Progenitor cell of endocrine pancreas (in vitro differentiated cells): ENCODE measurements at regions not wholly inside any gene's neighbourhood (a gene's known extent, or its start where the extent isn't known, plus 50 kb on each side); places are given as distances from the start of the nearest gene placed in this dataset.

Source experiments
- DNase-seq: peaks from one replicate; pipeline ENCODE4 v3.0.0; 2021; ENCODE audit warnings: low spot score; ENCODE audit not compliant: unreplicated experiment
- H3K27ac Mint-ChIP-seq: 2 replicates; pipeline ENCODE4 v1.8.0; 2021; ENCODE audit warnings: mild to moderate bottlenecking, moderate library complexity, mixed read lengths
- H3K27me3 Mint-ChIP-seq: 2 replicates; pipeline ENCODE4 v1.8.0; 2021; ENCODE audit warnings: mixed read lengths
- H3K36me3 Mint-ChIP-seq: 2 replicates; pipeline ENCODE4 v1.8.0; 2022; ENCODE audit warnings: mixed read lengths; ENCODE audit not compliant: insufficient read depth
- H3K4me1 Mint-ChIP-seq: 2 replicates; pipeline ENCODE4 v1.8.0; 2021; ENCODE audit warnings: low read depth, mixed read lengths
- H3K4me3 Mint-ChIP-seq: 2 replicates; pipeline ENCODE4 v1.8.0; 2021; ENCODE audit warnings: low read depth, mild to moderate bottlenecking, moderate library complexity, mixed read lengths
- H3K9me3 Mint-ChIP-seq: 2 replicates; pipeline ENCODE4 v1.8.0; 2021; ENCODE audit warnings: low read depth, mixed read lengths
- CTCF ChIP-seq: fragments of 200-600 bp; sonication (generic); IDR thresholded peaks from one replicate; pipeline ENCODE4 v1.5.0; 2021; ENCODE audit warnings: antibody characterized with exemption, mild to moderate bottlenecking; ENCODE audit not compliant: unreplicated experiment

- no peaks in the 10 kb centered on the region for H3K36me3 Mint-ChIP-seq
- no peaks in the 10 kb centered on the region for H3K27me3 Mint-ChIP-seq
- H3K4me1 Mint-ChIP-seq, result peaks cover 7% of the 10 kb centered on the region
- no peak for TF ChIP-seq CTCF
- DNase-seq, result no peak
- H3K9me3 Mint-ChIP-seq, result no peaks in the 10 kb centered on the region
- no peak overlapping the region for H3K27ac Mint-ChIP-seq
- no peak overlapping the region for H3K4me3 Mint-ChIP-seq
Measured at GRCh38 chr6:167448378-167448777, 123.5 kb downstream of the TTLL2 start.

- no peak overlapping the region for H3K27ac Mint-ChIP-seq
- no peaks in the 10 kb centered on the region for H3K36me3 Mint-ChIP-seq
- H3K27me3 Mint-ChIP-seq, result no peaks in the 10 kb centered on the region
Measured at GRCh38 chr6:167449094-167449861, 124.4 kb downstream of the TTLL2 start.

GRCh38 chr6:167450626-167451025, 125.7 kb downstream of the TTLL2 start:
- no peak overlapping the region for H3K4me3 Mint-ChIP-seq
- H3K36me3 Mint-ChIP-seq, result no peaks in the 10 kb centered on the region
- no peak overlapping the region for H3K27ac Mint-ChIP-seq
- H3K9me3 Mint-ChIP-seq, result no peaks in the 10 kb centered on the region
- DNase-seq, result no peak
- H3K27me3 Mint-ChIP-seq, result no peaks in the 10 kb centered on the region
- H3K4me1 Mint-ChIP-seq, result peaks cover 10% of the 10 kb centered on the region
- no peak for TF ChIP-seq CTCF

More at GRCh38 chr6:167449094-167449861, 124.4 kb downstream of the TTLL2 start:
- H3K4me3 Mint-ChIP-seq, result no peak overlapping the region
- no peaks in the 10 kb centered on the region for H3K9me3 Mint-ChIP-seq
- no peak for DNase-seq
- no peak for TF ChIP-seq CTCF
- peaks cover 6% of the 10 kb centered on the region for H3K4me1 Mint-ChIP-seq

- no peak for DNase-seq
- TF ChIP-seq CTCF, result no peak
- H3K27me3 Mint-ChIP-seq, result no peaks in the 10 kb centered on the region
- H3K36me3 Mint-ChIP-seq, result no peaks in the 10 kb centered on the region
- H3K9me3 Mint-ChIP-seq, result no peaks in the 10 kb centered on the region
- peaks cover 6% of the 10 kb centered on the region for H3K4me1 Mint-ChIP-seq
- no peak overlapping the region for H3K27ac Mint-ChIP-seq
- H3K4me3 Mint-ChIP-seq, result no peak overlapping the region
Measured at GRCh38 chr6:167452338-167453081, 127.6 kb downstream of the TTLL2 start.

GRCh38 chr6:167453082-167453446, 128.2 kb downstream of the TTLL2 start:
- TF ChIP-seq CTCF, result no peak
- Mint-ChIP-seq H3K27ac (no peak overlapping the region), H3K4me3 (no peak overlapping the region), H3K27me3 (no peaks in the 10 kb centered on the region), H3K4me1 (peaks cover 6% of the 10 kb centered on the region), H3K9me3 (no peaks in the 10 kb centered on the region), H3K36me3 (no peaks in the 10 kb centered on the region)
- no peak for DNase-seq
